Omental fat pad (tissue), 3 donors: ENCODE measurements at regions not wholly inside any gene's neighbourhood (a gene's known extent, or its start where the extent isn't known, plus 50 kb on each side); places are given as distances from the start of the nearest gene placed in this dataset.

ENCODE experiments used
- ATAC-seq: fragments of 150-250 bp; one replicate; pipeline ENCODE4 v1.9.1; 2016; ENCODE audit warnings: mild to moderate bottlenecking, moderate library complexity; ENCODE audit not compliant: low FRiP score
- DNase-seq: peaks from one replicate; pipeline ENCODE4 v3.0.0-alpha.2; 2019; ENCODE audit warnings: low spot score
- TF ChIP-seq, protein P1 (sequence below), 3 donors: fragments of 450-650 bp; IDR thresholded peaks; one replicate each; pipeline ENCODE4 v1.5.1; 2016 to 2017; ENCODE audit warnings: antibody characterized with exemption in 3 of 3, mild to moderate bottlenecking in 3 of 3, moderate library complexity in 2 of 3

DNA sequence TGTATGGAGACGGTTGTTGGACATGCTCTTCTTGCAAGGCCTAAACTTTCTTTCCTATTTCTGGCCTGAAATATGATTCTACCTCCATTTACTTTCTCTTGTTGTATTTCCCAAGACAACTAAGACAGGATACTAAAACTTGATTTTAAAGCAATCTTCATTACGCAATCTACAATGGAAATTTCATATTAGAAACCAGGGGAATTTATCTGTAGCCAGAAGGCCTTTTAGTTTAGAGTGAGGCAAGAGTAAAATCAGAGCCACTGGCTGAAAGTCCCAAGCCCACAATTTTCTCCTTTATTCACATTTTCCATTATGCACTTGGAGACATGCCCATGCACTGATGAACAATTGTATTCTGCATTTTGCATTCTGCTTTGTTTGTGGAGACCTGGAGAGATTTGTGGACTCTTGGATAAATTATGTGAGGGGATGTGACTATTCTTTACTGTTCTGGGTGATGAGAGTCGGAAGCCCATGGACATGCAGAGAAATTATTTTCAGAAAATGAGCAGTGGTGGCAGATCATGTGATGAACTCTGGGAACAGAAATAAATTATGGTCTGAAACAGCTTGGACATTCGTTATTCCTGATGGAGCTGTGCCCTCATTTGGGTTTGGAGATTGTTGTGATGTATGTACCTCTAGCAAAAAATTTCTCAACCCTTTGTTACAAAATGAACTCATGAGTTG, 336.8 kb downstream of the SEC16B start:
- TF ChIP-seq, protein P1, sequence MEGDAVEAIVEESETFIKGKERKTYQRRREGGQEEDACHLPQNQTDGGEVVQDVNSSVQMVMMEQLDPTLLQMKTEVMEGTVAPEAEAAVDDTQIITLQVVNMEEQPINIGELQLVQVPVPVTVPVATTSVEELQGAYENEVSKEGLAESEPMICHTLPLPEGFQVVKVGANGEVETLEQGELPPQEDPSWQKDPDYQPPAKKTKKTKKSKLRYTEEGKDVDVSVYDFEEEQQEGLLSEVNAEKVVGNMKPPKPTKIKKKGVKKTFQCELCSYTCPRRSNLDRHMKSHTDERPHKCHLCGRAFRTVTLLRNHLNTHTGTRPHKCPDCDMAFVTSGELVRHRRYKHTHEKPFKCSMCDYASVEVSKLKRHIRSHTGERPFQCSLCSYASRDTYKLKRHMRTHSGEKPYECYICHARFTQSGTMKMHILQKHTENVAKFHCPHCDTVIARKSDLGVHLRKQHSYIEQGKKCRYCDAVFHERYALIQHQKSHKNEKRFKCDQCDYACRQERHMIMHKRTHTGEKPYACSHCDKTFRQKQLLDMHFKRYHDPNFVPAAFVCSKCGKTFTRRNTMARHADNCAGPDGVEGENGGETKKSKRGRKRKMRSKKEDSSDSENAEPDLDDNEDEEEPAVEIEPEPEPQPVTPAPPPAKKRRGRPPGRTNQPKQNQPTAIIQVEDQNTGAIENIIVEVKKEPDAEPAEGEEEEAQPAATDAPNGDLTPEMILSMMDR (IDR thresholded peaks at IDR 0.05) = no peak
- ATAC-seq = peak; percentile 37
- DNase-seq = no peak

DNA sequence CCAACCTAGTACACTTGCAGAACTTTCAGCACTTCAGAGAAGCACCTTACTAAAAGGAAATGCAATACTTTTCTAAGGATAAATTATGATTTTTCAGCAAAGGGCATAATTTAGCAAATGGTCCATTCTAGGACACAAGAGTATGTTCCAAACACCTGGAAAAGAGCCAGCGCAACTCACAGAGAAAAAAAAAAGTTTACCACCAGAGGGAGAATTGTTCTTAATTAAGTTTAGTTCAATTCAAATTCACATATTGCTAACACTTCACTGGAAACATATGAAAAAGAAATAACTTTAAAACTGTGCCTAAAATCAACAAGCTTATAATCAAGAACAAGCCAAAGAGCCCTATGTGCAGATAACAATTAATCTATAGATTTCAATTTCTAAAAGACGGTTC, 338.1 kb downstream of the SEC16B start:
- no peak for ATAC-seq

DNA sequence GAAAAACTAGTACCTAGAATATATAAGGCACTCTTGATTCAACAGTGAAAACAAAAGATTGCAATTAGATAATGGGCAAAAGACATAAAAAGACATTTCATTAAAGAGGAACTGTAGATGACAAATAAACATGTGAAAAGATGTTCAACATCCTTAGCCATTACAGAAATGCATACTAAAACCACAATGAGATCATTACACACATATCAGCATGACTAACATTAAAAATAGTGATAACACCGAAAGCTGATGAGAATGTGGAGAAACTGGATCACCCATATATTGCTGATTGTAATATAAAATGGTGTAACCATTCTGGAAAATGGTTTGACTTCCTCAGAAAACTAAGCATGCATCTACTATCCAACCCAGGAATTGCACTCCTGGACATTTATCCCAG, 340.3 kb downstream of the SEC16B start:
- DNase-seq = no peak
- ATAC-seq = no peak
- TF ChIP-seq, protein P1 (IDR thresholded peaks at IDR 0.05) = no peak

More for the DNA sequence above, 338.1 kb downstream of the SEC16B start:
- DNase-seq = no peak
- TF ChIP-seq, protein P1 (IDR thresholded peaks at IDR 0.05) = no peak

DNA sequence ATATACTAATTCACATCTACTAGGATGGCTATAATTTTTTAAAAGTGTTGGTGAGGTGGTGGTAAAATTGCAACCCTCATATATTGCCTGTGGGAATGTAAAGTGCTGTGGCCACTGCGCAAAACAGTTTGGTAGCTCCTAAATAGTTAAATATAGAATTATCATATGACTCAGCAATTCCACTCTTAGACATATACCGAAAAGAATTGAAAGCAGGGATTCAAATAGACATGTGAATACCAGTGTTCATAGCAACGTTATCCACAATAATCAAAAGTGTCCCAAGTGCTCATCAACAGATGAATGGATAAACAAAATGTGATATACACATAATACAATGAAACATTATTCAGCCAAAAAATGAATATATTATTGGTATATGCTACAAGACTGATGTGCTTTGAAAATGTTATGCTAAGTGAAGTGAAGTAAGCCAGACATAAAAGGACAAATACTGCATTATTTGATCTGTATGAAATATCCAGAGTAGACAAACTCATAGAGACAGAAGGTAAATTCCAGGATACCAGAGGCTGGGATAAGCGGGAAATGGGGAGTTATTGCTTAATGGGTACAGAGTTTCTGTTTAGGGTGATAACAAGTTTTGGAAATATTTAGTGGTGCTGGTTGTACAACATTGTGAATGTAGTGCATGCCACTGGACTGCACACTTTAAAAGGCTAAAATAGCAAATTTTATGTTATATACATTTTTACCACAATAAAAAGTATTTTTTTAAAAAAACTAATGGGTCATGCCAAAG, 342.5 kb downstream of the SEC16B start:
- TF ChIP-seq, protein P1 (IDR thresholded peaks at IDR 0.05) = no peak
- no peak for DNase-seq
- ATAC-seq = no peak

DNA sequence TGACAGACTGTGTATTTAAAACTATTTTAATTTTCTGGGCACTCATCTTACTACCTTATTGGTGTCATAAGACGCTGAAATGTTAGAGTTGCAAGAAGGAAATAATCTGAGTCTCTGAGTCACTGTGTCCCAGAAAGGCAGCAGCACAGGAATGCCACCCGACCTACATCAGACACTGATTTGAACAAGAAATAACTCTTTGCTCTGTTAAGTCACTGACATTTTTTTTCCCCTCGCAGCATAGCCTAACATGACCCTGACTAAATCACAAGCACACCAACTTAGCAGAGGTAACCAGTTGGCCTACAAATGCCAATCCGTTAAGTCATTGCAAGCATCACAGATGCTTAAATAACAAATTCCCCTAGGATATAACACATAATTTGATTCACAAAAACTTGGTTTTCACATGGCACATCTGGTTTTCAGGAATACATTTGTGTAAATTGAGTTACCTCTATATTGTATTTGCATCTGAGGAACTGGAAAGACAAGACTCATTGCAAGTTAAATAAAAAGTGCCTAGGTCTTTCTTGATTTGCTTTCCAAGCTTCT, 349.1 kb downstream of the SEC16B start:
- ATAC-seq (no peak), DNase-seq (no peak)
- TF ChIP-seq, protein P1 (IDR thresholded peaks at IDR 0.05) = no peak

DNA sequence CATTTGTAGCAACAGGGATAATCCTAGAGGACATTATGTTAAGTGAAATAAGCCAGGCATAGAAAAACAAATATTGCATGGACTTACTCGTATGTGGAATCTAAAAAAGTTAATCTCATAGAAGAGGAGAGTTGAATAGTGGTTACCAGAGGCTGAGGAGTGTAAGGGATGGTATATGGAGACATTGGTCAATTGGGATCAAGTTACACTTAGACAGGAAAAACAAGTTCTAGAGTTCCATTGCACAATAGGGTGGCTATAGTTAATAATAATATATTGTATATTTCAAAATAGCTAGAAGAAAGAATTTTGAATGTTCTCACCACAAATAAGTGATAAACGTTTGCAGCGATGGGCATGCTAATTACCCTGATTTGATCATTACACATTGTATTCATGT, 354.6 kb downstream of the SEC16B start:
- ATAC-seq (no peak), DNase-seq (no peak)
- TF ChIP-seq, protein P1 (IDR thresholded peaks at IDR 0.05) = no peak
